HG03064 (cell line): ENCODE measurements at regions not wholly inside any gene's neighbourhood (a gene's known extent, or its start where the extent isn't known, plus 50 kb on each side); places are given as distances from the start of the nearest gene placed in this dataset.

ENCODE experiments used
- ATAC-seq: cut with Tn5 transposase; IDR thresholded peaks from one replicate; pipeline ENCODE4 v1.9.1; 2021; ENCODE audit warnings: low read depth; ENCODE audit not compliant: unreplicated experiment

DNA sequence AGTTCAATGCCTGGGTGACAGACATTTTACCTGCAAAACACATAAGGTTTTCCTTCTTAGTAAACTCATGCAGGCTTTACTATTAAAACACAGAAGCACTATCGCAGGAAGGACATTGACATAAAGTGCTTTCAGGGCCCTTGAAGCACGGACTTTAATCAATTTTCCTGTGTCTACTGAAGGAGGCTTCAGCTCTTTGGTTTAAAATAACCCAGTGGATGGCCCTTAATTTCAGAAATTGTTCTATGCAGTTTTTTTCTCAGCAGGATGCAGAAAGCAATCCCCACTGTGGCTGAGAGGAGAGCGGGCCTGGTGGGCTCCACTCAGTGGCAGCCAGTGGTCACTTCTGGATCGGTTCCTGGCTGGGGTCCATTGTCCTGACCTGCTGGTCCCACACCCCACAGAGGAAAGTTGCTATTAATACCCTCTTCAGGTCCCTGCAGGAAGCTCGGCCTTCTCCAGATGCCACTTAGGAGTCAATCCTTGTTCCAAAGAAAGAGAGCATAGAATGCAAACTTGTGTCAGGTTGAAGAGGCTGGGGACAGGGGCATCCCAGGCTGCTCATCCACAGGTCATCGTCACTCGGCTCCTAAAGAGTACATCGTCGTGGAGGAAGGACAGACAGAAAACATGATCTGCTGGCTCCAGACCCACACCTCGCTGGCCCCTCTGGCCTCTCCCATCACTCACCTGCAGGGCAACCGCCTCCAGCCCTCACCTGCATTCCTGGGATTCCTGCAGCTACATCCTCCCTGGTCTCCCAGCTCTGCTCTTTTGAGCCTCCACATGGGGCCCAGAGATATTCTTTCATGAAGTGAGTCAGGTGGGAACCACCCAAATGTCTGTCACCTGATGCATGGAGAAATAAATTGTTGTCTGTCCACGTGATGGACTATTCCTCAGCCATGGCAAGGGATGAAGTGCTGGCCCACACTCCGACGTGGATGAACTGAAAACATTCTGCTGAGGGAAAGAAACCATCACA is 153.1 kb downstream of the PSMG1 start:
- ATAC-seq, result no peak

GRCh38 chr21:39029086-39029755 is 154.0 kb downstream of the PSMG1 start:
- ATAC-seq, result no peak

GRCh38 chr21:39025198-39025597 is 158.1 kb downstream of the PSMG1 start:
- no peak for ATAC-seq

DNA sequence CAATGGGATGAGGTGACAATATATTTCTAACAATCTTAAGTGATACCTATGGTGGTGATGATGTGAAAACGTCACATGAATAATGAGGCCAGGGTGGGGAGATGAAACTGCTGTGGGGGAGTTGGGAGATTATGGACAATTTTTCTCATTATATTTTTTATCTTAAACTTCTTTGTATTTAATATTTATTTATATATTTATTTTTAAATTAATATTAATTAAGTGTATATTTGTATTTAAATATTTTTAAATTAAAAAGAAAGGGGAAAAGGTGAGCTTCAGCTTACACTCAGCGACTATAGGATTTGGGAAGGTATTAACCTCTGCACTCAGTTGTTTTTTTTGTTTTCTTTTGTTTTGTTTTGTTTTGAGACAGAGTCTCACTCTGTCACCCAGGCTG is 158.7 kb downstream of the PSMG1 start:
- no peak for ATAC-seq

- ATAC-seq, result no peak
These were observed 160.2 kb downstream of the PSMG1 start for GRCh38 chr21:39022863-39023693.

GRCh38 chr21:39022466-39022862 is 160.8 kb downstream of the PSMG1 start:
- ATAC-seq, result no peak

DNA sequence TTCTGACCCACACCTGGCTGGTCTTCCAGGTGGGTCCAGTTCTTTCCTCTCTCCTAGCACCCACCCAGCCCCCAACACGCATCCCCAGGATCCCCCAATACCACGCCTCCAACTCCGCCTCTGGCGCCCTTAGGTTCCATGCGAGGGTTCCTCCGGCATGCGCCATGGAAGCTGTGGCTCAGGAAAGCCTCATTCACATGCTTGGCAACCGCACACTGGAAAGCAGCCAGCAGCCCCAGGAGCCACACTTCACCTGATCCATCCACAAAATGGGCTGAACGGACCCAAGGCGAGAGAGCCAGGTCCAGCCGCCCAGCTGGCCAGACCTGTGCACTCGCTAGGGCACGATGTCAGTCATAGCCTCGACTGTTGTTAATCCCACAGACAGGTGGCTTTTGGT is 161.2 kb downstream of the PSMG1 start:
- no peak for ATAC-seq

DNA sequence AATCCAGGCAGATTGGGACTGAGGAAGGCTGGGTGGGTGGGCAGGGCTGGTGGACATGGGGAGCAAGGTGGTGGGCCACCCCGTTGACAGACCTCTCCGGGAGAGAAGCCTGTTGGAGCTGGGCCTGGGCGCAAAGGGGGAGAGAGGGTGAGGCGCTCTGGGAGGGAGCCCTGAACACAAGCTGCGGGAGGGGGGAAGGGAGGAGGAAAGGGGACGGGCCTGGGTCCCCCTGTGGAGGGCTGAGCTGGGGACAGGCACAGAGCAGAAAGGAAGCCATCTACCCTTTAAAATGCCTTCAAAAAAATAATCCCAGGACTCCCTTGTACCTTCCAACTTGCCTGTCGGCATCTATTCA is 161.8 kb downstream of the PSMG1 start:
- ATAC-seq, result no peak

GRCh38 chr21:39020751-39021477 is 162.3 kb downstream of the PSMG1 start:
- no peak for ATAC-seq

DNA sequence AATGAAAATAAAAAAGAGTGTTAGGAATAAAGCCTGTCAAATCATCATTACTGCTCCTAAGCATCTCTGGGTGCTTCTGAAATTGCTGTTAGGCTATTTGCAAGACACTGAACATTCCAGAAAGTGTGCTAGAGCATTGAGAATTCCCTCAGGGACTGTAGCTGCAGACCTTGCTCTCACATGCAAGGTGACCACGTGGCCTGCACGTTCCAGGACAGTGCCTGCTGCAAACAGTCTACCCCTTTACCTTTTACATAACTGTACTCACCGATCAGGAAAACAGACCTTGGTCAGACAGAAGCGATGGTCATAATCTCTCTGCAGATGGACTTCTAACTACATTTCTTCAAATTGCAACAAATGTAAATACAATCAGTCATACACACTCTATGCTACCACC is 164.5 kb downstream of the PSMG1 start:
- no peak for ATAC-seq

GRCh38 chr21:39016740-39017315 is 166.4 kb downstream of the PSMG1 start:
- ATAC-seq, result peak; percentile 97

GRCh38 chr21:39014747-39015146 is 168.5 kb downstream of the PSMG1 start:
- no peak for ATAC-seq

GRCh38 chr21:39012326-39013230 is 170.7 kb downstream of the PSMG1 start:
- no peak for ATAC-seq

DNA sequence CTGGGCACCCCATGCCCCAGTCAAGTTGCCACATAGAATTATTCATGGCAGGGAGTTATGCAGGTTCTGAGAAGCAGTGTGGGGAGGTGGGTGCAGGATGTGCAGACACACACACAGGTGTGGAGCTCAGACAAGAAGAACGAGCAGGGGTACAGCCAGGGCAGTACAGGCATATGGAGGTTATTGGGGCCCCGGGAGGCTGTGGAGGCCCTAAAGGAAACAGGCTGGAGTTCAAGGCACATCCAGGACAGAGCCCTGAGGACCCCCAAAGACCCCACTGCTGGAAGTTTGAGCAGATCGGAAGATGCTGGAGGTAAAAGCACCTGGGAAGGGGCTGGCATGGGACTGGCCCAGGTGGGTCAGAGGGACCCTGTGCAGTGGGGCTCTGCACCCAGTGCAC is 171.3 kb downstream of the PSMG1 start:
- no peak for ATAC-seq

- no peak for ATAC-seq
These were observed 172.4 kb downstream of the PSMG1 start for GRCh38 chr21:39010629-39011404.

DNA sequence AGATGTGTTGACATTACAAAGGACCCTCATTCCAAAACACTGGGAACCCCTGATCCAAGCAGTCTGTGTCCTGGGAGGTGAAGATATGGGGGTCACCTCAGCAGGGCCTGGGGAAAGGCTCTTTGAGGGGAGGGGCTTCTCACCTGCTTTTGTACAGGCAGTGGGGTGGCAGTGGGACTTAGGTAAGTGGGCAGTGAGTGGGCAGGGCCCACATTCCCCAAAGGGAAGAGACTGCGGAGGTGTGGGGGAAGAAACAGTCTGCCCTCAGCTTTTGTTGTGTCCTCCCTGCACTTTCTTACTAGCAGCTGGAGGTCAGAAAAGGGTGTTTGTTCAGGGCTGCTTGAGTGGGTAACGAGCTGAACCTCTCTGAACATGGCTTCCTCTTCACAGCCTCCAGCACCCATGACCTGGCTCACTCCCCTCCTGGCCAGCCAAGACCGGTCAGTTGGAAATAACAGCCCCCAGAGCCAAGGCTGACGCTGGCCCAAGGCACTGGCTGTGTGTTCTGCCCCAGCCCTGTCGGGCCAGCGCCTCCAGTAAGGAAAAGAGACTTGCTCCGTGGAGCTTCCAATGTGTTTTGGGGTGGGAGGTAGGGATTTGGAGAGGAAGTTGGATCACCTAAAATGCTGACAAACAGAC is 173.5 kb downstream of the PSMG1 start:
- ATAC-seq, result no peak

- no peak for ATAC-seq
These were observed 175.3 kb downstream of the PSMG1 start for GRCh38 chr21:39007985-39008384.

DNA sequence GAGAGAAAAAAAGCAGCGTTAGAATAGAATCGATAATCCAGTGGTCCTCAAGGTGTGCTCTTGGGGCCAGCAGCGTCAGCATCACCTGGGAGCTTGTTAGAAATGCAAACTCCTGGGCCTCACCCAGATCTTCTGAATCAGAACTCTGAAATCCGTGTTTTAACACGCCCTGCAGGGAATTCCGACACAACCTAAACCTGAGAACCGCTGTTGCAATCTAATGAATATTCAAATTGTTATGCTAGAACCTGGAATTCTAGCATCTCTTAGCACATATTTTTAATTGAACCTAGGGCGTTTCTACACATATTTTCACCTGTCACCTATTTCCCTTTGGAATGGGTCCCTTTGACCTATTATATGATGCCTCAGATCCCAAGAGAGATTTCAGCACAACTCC is 175.7 kb downstream of the PSMG1 start:
- ATAC-seq, result no peak
